ENCODE measurements at regions not wholly inside any gene's neighbourhood (a gene's known extent, or its start where the extent isn't known, plus 50 kb on each side); places are given as distances from the start of the nearest gene placed in this dataset.

- H3K27me3 ChIP-seq (ENCODE audit: control insufficient read depth, insufficient read depth, low read length), result no peaks in the 10 kb centered on the region
- H3K4me3 Mint-ChIP-seq, result no peak overlapping the region
- H3K9me3 ChIP-seq (ENCODE audit: control insufficient read depth in 2 of 2, low read length in 2 of 2), result no peaks in the 10 kb centered on the region
Measured at GRCh38 chr18:11504962-11505361, 104.4 kb upstream of the SLC35G4 start.

DNA sequence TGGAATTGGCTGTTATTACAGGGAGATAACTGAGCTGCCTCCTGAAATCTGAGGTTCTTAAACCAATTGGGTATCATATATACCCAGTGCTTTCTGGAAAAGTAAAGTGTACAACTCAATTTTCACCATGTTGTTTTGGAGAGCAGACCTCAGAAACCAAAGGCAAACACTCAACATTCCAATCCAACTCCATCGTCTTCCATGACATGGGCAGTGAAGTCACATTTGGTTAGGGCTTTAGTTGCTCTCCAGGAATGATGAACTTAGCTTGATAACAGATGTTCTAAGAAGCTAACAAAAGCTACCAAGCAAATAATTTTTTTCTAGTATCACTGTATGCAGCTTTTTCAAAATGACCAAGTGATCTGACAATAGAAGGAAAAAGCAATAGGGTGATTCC, 107.0 kb upstream of the SLC35G4 start:
- H3K27me3 ChIP-seq (ENCODE audit: control insufficient read depth, insufficient read depth, low read length), result no peaks in the 10 kb centered on the region
- H3K36me3 ChIP-seq (ENCODE audit: control insufficient read depth, insufficient read depth, low read length), result no peaks in the 10 kb centered on the region
- DNase-seq, result no peak
- no peaks in the 10 kb centered on the region for H3K4me1 ChIP-seq (ENCODE audit: control insufficient read depth, insufficient read depth, low read length, poor library complexity, severe bottlenecking)
- Mint-ChIP-seq H3K27ac (no peak overlapping the region), H3K36me3 (no peaks in the 10 kb centered on the region), H3K4me3 (no peak overlapping the region), H3K4me1 (no peaks in the 10 kb centered on the region), H3K27me3 (no peaks in the 10 kb centered on the region), H3K9me3 (peaks cover 0 to 6% (median 0%) of the 10 kb centered on the region in 7 donors)
- no peak overlapping the region for H3K4me3 ChIP-seq (ENCODE audit: low read depth, low read length)
- no peak overlapping the region for H3K27ac ChIP-seq (ENCODE audit: insufficient read depth, low read length, poor library complexity, severe bottlenecking)
- ATAC-seq (ENCODE audit: low read depth in 2 of 2), result no peak
- H3K9me3 ChIP-seq (ENCODE audit: control insufficient read depth in 2 of 2, low read length in 2 of 2), result no peaks in the 10 kb centered on the region

More at GRCh38 chr18:11504962-11505361, 104.4 kb upstream of the SLC35G4 start:
- Mint-ChIP-seq H3K27ac (no peak overlapping the region), H3K4me1 (no peaks in the 10 kb centered on the region), H3K36me3 (no peaks in the 10 kb centered on the region), H3K27me3 (no peaks in the 10 kb centered on the region), H3K9me3 (peaks cover 0 to 4% (median 0%) of the 10 kb centered on the region in 7 donors)
- no peak overlapping the region for H3K27ac ChIP-seq (ENCODE audit: insufficient read depth, low read length, poor library complexity, severe bottlenecking)
- no peaks in the 10 kb centered on the region for H3K4me1 ChIP-seq (ENCODE audit: control insufficient read depth, insufficient read depth, low read length, poor library complexity, severe bottlenecking)
- ATAC-seq (ENCODE audit: low read depth in 2 of 2) (no peak), DNase-seq (no peak)
- no peaks in the 10 kb centered on the region for H3K36me3 ChIP-seq (ENCODE audit: control insufficient read depth, insufficient read depth, low read length)
- H3K4me3 ChIP-seq (ENCODE audit: low read depth, low read length), result no peak overlapping the region

DNA sequence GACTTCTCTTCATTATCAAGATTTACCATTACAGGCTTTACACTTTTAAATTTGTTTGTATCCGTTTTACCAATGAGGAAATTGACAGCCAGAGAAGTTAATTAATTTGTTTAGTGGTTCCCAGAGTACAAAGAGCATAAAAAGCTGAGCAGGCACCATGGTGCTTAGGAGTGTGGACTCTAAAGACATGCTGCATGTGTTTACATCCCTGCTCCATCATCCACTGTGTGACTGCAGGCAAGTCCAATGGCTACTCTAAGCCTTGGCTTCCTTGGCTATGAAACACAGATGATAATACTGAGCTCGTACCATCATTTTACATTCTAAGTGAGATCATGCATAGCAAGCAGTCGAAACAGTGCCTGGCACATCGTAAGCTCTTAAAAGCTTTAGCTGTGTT, 108.0 kb upstream of the SLC35G4 start:
- H3K4me1 Mint-ChIP-seq, result no peaks in the 10 kb centered on the region
- no peaks in the 10 kb centered on the region for H3K27me3 ChIP-seq (ENCODE audit: control insufficient read depth, insufficient read depth, low read length)
- no peak overlapping the region for H3K4me3 ChIP-seq (ENCODE audit: low read depth, low read length)
- H3K9me3 Mint-ChIP-seq, result peaks cover 0 to 6% (median 0%) of the 10 kb centered on the region in 7 donors
- H3K27ac Mint-ChIP-seq, result no peak overlapping the region
- no peaks in the 10 kb centered on the region for H3K4me1 ChIP-seq (ENCODE audit: control insufficient read depth, insufficient read depth, low read length, poor library complexity, severe bottlenecking)
- H3K36me3 ChIP-seq (ENCODE audit: control insufficient read depth, insufficient read depth, low read length), result no peaks in the 10 kb centered on the region
- no peaks in the 10 kb centered on the region for H3K9me3 ChIP-seq (ENCODE audit: control insufficient read depth in 2 of 2, low read length in 2 of 2)
- no peaks in the 10 kb centered on the region for H3K27me3 Mint-ChIP-seq
- no peak overlapping the region for H3K4me3 Mint-ChIP-seq
- DNase-seq, result no peak
- no peak for ATAC-seq (ENCODE audit: low read depth in 2 of 2)
- H3K36me3 Mint-ChIP-seq, result no peaks in the 10 kb centered on the region
- H3K27ac ChIP-seq (ENCODE audit: insufficient read depth, low read length, poor library complexity, severe bottlenecking), result no peak overlapping the region

DNA sequence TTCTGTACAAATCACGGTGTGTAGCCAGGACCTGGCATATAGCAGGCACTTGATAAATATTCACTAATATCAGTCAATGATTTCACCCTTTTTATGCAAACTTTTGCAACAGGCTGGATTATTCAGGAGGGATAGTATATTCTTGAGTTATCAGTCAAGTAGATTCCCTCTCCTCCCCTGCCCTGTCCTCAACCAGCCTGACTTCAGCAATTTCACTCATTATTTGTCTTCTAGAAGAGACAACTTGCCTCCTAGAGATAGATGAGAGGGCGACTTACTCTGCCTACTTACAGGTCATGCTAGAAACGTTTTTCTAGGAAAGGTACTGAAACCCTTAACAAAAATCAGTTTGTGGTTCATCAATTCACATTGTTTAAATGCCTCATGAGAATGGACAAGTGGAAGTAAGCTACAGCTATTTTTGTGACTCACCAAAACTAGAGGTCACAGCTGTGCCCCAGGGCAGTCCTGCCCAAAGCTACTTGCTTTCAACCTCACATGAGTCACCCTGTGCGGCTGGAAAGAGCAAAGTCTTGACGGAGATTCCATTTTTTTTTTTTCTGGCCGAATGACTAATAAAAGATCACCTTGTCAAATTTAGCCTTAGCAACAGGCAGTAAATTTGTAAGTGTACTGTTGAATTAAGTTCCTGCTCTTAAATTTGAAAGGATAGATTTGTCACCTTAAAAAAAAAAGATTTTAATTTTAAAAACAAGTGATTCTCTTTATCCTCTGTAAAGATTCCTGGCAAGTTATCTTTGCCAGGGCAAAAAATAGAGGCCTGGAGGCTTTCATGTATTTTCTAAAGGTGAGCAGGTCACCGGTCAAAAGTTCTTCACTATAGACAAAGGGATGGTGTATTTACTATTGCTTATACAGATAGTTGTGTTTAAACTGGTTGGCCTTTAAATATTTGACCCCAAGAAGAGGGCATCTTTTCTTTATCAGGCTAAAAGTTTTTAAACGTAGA, 109.0 kb upstream of the SLC35G4 start:
- Histone ChIP-seq H3K36me3 (ENCODE audit: control insufficient read depth, insufficient read depth, low read length) (no peaks in the 10 kb centered on the region), H3K4me1 (ENCODE audit: control insufficient read depth, insufficient read depth, low read length, poor library complexity, severe bottlenecking) (no peaks in the 10 kb centered on the region), H3K27ac (ENCODE audit: insufficient read depth, low read length, poor library complexity, severe bottlenecking) (no peak overlapping the region), H3K9me3 (ENCODE audit: control insufficient read depth in 2 of 2, low read length in 2 of 2) (no peaks in the 10 kb centered on the region), H3K4me3 (ENCODE audit: low read depth, low read length) (no peak overlapping the region), H3K27me3 (ENCODE audit: control insufficient read depth, insufficient read depth, low read length) (no peaks in the 10 kb centered on the region)
- Mint-ChIP-seq H3K4me1 (no peaks in the 10 kb centered on the region), H3K4me3 (no peak overlapping the region), H3K27ac (no peak overlapping the region), H3K9me3 (peaks cover 0 to 6% (median 0%) of the 10 kb centered on the region in 7 donors), H3K36me3 (no peaks in the 10 kb centered on the region), H3K27me3 (no peaks in the 10 kb centered on the region)
- ATAC-seq (ENCODE audit: low read depth in 2 of 2) (no peak), DNase-seq (no peak)

GRCh38 chr18:11498821-11499220, 110.6 kb upstream of the SLC35G4 start:
- no peaks in the 10 kb centered on the region for H3K9me3 ChIP-seq (ENCODE audit: control insufficient read depth in 2 of 2, low read length in 2 of 2)
- Mint-ChIP-seq H3K27me3 (no peaks in the 10 kb centered on the region), H3K36me3 (no peaks in the 10 kb centered on the region), H3K4me3 (no peak overlapping the region), H3K9me3 (peaks cover 0 to 6% (median 0%) of the 10 kb centered on the region in 7 donors), H3K4me1 (no peaks in the 10 kb centered on the region), H3K27ac (no peak overlapping the region)
- no peaks in the 10 kb centered on the region for H3K36me3 ChIP-seq (ENCODE audit: control insufficient read depth, insufficient read depth, low read length)
- H3K27me3 ChIP-seq (ENCODE audit: control insufficient read depth, insufficient read depth, low read length), result no peaks in the 10 kb centered on the region
- no peaks in the 10 kb centered on the region for H3K4me1 ChIP-seq (ENCODE audit: control insufficient read depth, insufficient read depth, low read length, poor library complexity, severe bottlenecking)
- H3K27ac ChIP-seq (ENCODE audit: insufficient read depth, low read length, poor library complexity, severe bottlenecking), result no peak overlapping the region
- no peak overlapping the region for H3K4me3 ChIP-seq (ENCODE audit: low read depth, low read length)
- no peak for ATAC-seq (ENCODE audit: low read depth in 2 of 2)
- DNase-seq, result no peak

GRCh38 chr18:11497585-11497984, 111.8 kb upstream of the SLC35G4 start:
- no peaks in the 10 kb centered on the region for H3K27me3 ChIP-seq (ENCODE audit: control insufficient read depth, insufficient read depth, low read length)
- ATAC-seq (ENCODE audit: low read depth in 2 of 2) (no peak), DNase-seq (no peak)
- H3K27me3 Mint-ChIP-seq, result no peaks in the 10 kb centered on the region
- H3K27ac Mint-ChIP-seq, result no peak overlapping the region
- no peaks in the 10 kb centered on the region for H3K4me1 ChIP-seq (ENCODE audit: control insufficient read depth, insufficient read depth, low read length, poor library complexity, severe bottlenecking)
- H3K4me1 Mint-ChIP-seq, result no peaks in the 10 kb centered on the region
- H3K9me3 Mint-ChIP-seq, result peaks cover 0 to 5% (median 0%) of the 10 kb centered on the region in 7 donors
- H3K4me3 Mint-ChIP-seq, result no peak overlapping the region
- H3K27ac ChIP-seq (ENCODE audit: insufficient read depth, low read length, poor library complexity, severe bottlenecking), result no peak overlapping the region
- no peak overlapping the region for H3K4me3 ChIP-seq (ENCODE audit: low read depth, low read length)
- no peaks in the 10 kb centered on the region for H3K9me3 ChIP-seq (ENCODE audit: control insufficient read depth in 2 of 2, low read length in 2 of 2)
- no peaks in the 10 kb centered on the region for H3K36me3 Mint-ChIP-seq
- no peaks in the 10 kb centered on the region for H3K36me3 ChIP-seq (ENCODE audit: control insufficient read depth, insufficient read depth, low read length)

- H3K36me3 ChIP-seq (ENCODE audit: control insufficient read depth, insufficient read depth, low read length), result no peaks in the 10 kb centered on the region
- H3K4me1 ChIP-seq (ENCODE audit: control insufficient read depth, insufficient read depth, low read length, poor library complexity, severe bottlenecking), result no peaks in the 10 kb centered on the region
- no peak overlapping the region for H3K4me3 ChIP-seq (ENCODE audit: low read depth, low read length)
- no peaks in the 10 kb centered on the region for H3K4me1 Mint-ChIP-seq
- no peaks in the 10 kb centered on the region for H3K27me3 Mint-ChIP-seq
- no peaks in the 10 kb centered on the region for H3K36me3 Mint-ChIP-seq
- no peaks in the 10 kb centered on the region for H3K27me3 ChIP-seq (ENCODE audit: control insufficient read depth, insufficient read depth, low read length)
- no peak overlapping the region for H3K27ac Mint-ChIP-seq
- H3K27ac ChIP-seq (ENCODE audit: insufficient read depth, low read length, poor library complexity, severe bottlenecking), result no peak overlapping the region
- ATAC-seq (ENCODE audit: low read depth in 2 of 2) (no peak), DNase-seq (no peak)
- H3K9me3 ChIP-seq (ENCODE audit: control insufficient read depth in 2 of 2, low read length in 2 of 2), result no peaks in the 10 kb centered on the region
- peaks cover 0 to 5% (median 0%) of the 10 kb centered on the region in 7 donors for H3K9me3 Mint-ChIP-seq
- no peak overlapping the region for H3K4me3 Mint-ChIP-seq
Measured at GRCh38 chr18:11496526-11497172, 112.7 kb upstream of the SLC35G4 start.
